Vagina (tissue), 2 donors: ENCODE measurements at regions not wholly inside any gene's neighbourhood (a gene's known extent, or its start where the extent isn't known, plus 50 kb on each side); places are given as distances from the start of the nearest gene placed in this dataset. TPM values are rescaled to one million over a fixed set of nuclear protein-coding genes. Genes with fewer than 3 reads are reported as not detected.

Experiments
- DNase-seq, 2 donors: peaks; one replicate each; pipeline ENCODE4 v3.0.0-alpha.2; 2017; ENCODE audit errors: extremely low spot score in 2 of 2
- H3K27ac ChIP-seq: fragments of 200-600 bp; sonication (generic); one replicate; pipeline ENCODE4 v1.5.1; 2019
- H3K27me3 ChIP-seq: fragments of 200-600 bp; sonication (generic); one replicate; pipeline ENCODE4 v1.5.1; 2019
- H3K36me3 ChIP-seq, 2 donors: fragments of 200-600 bp; sonication (generic); one replicate each; pipeline ENCODE4 v1.5.1; 2017 to 2019
- H3K4me1 ChIP-seq: fragments of 200-600 bp; sonication (generic); one replicate; pipeline ENCODE4 v1.5.1; 2019
- H3K4me3 ChIP-seq, 2 donors: fragments of 200-600 bp; sonication (generic); 1 replicate in 1 of 2; 2 replicates in 1 of 2; pipeline ENCODE4 v1.5.1; 2016 to 2019
- H3K9me3 ChIP-seq: fragments of 200-600 bp; sonication (generic); one replicate; pipeline ENCODE4 v1.5.1; 2019
- CTCF ChIP-seq, 3 experiments: fragments of 450-650 bp in 2 of 3; fragments of 200-600 bp in 1 of 3; sonication (generic) in 1 of 3; IDR thresholded peaks; one replicate each; pipeline ENCODE4 v1.5.1; 2017 to 2019; ENCODE audit warnings: antibody characterized with exemption in 3 of 3, mild to moderate bottlenecking in 2 of 3, moderate library complexity in 2 of 3
- POLR2A ChIP-seq, 2 donors: fragments of 450-650 bp; IDR thresholded peaks; one replicate each; pipeline ENCODE4 v1.6.1; 2017; ENCODE audit warnings: antibody characterized with exemption in 2 of 2, mild to moderate bottlenecking in 2 of 2, moderate library complexity in 2 of 2
- POLR2AphosphoS5 ChIP-seq, 2 donors: sonication (generic); formaldehyde crosslinking; IDR thresholded peaks; one replicate each; pipeline ENCODE4 v1.9.0; 2017; ENCODE audit warnings: antibody characterized with exemption in 2 of 2, mild to moderate bottlenecking in 2 of 2, low read depth in 1 of 2; ENCODE audit not compliant: insufficient read depth in 1 of 2
- intact Hi-C: fragments of 100-400 bp; cut with DNase I; formaldehyde crosslinking; loops from one replicate; pipeline ENCODE4 v1.15.1; 2023
- small RNA-seq: library from RNA; depleted of rRNA; stranded (forward); fragments of <200 nt; gene quantifications from one replicate; pipeline ENCODE3, GENCODE V24; 2016

GRCh38 chr7:56181010-56181409, 64.8 kb upstream of the NUPR2 start:
- Histone ChIP-seq H3K9me3 (no peaks in the 10 kb centered on the region), H3K27ac (no peak overlapping the region), H3K36me3 (no peaks in the 10 kb centered on the region), H3K27me3 (no peaks in the 10 kb centered on the region), H3K4me3 (no peak overlapping the region), H3K4me1 (peaks cover under 1% of the 10 kb centered on the region)
- DNase-seq: no peak
- TF ChIP-seq POLR2AphosphoS5 (IDR thresholded peaks at IDR 0.05; ENCODE audit: insufficient read depth in 1 of 2, low read depth in 1 of 2) (no peak), CTCF (IDR thresholded peaks at IDR 0.05) (no peak), POLR2A (IDR thresholded peaks at IDR 0.05) (no peak)
- intact Hi-C loops: no loop called here

GRCh38 chr7:56175771-56176170, 59.6 kb upstream of the NUPR2 start:
- Histone ChIP-seq H3K36me3 (no peaks in the 10 kb centered on the region), H3K27me3 (no peaks in the 10 kb centered on the region), H3K4me1 (peaks cover 10% of the 10 kb centered on the region), H3K4me3 (peak overlapping the region; percentile 36 to 50), H3K27ac (no peak overlapping the region), H3K9me3 (no peaks in the 10 kb centered on the region)
- intact Hi-C loops: no loop called here
- DNase-seq: no peak
- no peak for TF ChIP-seq CTCF (IDR thresholded peaks at IDR 0.05)
- TF ChIP-seq POLR2AphosphoS5 (IDR thresholded peaks at IDR 0.05; ENCODE audit: insufficient read depth in 1 of 2, low read depth in 1 of 2): no peak
- TF ChIP-seq POLR2A (IDR thresholded peaks at IDR 0.05): no peak

- no peak for DNase-seq
- Histone ChIP-seq H3K4me3 (peak overlapping the region; percentile 36 to 50), H3K9me3 (no peaks in the 10 kb centered on the region), H3K4me1 (peaks cover 10% of the 10 kb centered on the region), H3K27me3 (no peaks in the 10 kb centered on the region), H3K36me3 (no peaks in the 10 kb centered on the region), H3K27ac (no peak overlapping the region)
- intact Hi-C loops: no loop called here
- TF ChIP-seq CTCF (IDR thresholded peaks at IDR 0.05) (no peak), POLR2AphosphoS5 (IDR thresholded peaks at IDR 0.05; ENCODE audit: insufficient read depth in 1 of 2, low read depth in 1 of 2) (no peak), POLR2A (IDR thresholded peaks at IDR 0.05) (no peak)
These were observed 58.9 kb upstream of the NUPR2 start for GRCh38 chr7:56174875-56175760.

GRCh38 chr7:56174346-56174874, 58.2 kb upstream of the NUPR2 start:
- H3K9me3 ChIP-seq: no peaks in the 10 kb centered on the region
- no peaks in the 10 kb centered on the region for H3K36me3 ChIP-seq
- no peak for DNase-seq
- H3K4me3 ChIP-seq: peak overlapping the region; percentile 36 to 50
- no peaks in the 10 kb centered on the region for H3K27me3 ChIP-seq
- no peak for TF ChIP-seq POLR2AphosphoS5 (IDR thresholded peaks at IDR 0.05; ENCODE audit: insufficient read depth in 1 of 2, low read depth in 1 of 2)
- TF ChIP-seq CTCF (IDR thresholded peaks at IDR 0.05): no peak
- no peak for TF ChIP-seq POLR2A (IDR thresholded peaks at IDR 0.05)
- H3K4me1 ChIP-seq: peaks cover 10% of the 10 kb centered on the region
- no peak overlapping the region for H3K27ac ChIP-seq
- intact Hi-C loops: no loop called here

Small RNA genes in the stretch of these regions (small RNA-seq; reads per million reads assigned to genes)
- not detected for gene AC092447.9
- gene RNU6-1052P: not detected
- gene RNU6-1335P: not detected
- gene SEPT14P24: not detected
